HG02759 (cell line): ENCODE measurements at regions not wholly inside any gene's neighbourhood (a gene's known extent, or its start where the extent isn't known, plus 50 kb on each side); places are given as distances from the start of the nearest gene placed in this dataset.
"Not testable (repeated sequence)": the region's sequence is repeated elsewhere in the genome, so short reads cannot be mapped to it uniquely, and the experiment has no call there.

ENCODE experiments used
- ATAC-seq: cut with Tn5 transposase; IDR thresholded peaks from one replicate; pipeline ENCODE4 v1.9.1; 2021; ENCODE audit warnings: mild to moderate bottlenecking, moderate library complexity; ENCODE audit not compliant: unreplicated experiment

DNA sequence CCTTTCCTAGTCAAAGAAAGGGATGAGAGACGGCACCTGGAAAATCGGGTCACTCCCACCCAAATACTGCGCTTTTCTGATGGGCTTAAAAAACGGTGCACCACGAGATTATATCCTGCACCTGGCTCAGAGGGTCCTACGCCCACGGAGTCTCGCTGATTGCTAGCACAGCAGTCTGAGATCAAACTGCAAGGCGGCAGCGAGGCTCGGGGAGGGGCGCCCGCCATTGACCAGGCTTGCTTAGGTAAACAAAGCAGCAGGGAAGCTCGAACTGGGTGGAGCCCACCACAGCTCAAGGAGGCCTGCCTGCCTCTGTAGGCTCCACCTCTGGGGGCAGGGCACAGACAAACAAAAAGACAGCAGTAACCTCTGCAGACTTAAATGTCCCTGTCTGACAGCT, 309.9 kb downstream of the KIF20B start:
- ATAC-seq: not testable (repeated sequence)

DNA sequence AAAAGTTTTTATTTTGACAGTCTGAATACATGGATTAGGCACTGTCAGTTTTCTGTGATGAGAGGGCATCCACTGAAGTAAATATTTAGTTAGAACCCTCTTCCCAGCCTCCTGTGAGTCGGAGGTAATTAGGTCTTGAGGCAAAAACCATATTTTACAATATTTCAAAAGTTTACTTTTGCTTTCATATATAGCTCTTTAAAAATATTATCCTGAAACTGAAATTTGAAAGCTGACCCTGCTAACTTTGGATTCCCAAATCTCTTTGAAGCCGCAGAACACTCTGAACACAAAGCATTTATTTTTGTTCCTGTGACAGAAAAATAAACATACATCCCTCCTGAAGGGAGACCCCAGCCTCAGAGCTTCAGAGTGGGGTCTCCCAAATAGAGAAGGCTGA, 317.4 kb downstream of the KIF20B start:
- ATAC-seq: no peak

DNA sequence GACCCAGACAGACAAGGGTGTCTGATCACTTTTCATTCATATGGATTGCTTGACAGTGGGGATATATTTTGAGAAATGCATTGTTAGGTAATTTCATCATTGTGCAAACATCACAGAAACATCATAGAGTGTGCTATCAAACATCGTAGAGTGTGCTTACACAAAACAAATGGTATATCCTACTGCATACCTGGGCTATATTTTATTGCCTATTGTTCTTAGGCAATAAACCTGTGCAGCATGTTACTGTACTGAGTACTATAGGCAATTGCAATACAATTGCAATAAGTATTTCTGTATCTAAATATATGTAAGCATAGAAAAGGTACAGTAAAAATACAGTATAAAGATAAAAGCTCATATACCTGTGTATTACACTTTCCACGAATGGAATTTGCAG, 319.1 kb downstream of the KIF20B start:
- ATAC-seq: no peak

DNA sequence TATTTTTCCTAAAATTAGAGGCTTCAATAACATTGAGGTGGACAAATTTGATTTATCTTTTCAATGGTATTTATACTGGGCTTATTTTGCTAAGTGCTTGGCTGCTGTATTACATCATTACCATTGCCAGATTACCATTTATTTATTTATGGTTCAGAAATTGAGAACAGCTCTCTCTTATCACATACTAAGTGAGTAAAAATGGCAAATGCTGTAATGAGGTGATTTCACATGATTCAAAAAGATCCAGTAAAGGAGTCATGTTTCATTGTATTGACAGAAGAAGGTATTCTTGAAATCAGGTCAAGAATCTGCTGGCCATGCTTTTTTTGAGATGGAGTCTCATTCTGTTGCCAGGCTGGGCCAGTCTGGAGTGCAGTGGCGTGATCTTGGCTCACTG, 322.6 kb downstream of the KIF20B start:
- ATAC-seq: no peak

DNA sequence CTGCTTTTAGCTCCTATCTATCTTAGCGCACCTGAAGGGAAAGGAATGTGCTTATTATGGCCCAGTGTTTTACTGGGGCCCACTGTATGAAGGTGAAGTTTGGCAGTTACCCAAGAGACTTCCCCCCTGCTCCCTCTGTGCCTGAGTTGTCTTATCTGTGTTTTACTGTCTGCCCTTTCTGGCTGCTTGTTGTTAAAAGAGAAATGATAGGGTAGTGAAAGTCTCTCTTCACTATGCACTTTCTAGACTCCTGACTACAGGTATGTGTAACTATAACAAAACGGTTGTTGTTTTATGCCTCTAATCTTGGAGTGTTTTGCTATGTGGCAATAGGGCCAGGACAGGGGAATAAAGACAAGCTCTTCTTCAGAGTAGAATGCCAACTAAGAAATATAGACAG, 326.9 kb downstream of the KIF20B start:
- ATAC-seq: no peak

DNA sequence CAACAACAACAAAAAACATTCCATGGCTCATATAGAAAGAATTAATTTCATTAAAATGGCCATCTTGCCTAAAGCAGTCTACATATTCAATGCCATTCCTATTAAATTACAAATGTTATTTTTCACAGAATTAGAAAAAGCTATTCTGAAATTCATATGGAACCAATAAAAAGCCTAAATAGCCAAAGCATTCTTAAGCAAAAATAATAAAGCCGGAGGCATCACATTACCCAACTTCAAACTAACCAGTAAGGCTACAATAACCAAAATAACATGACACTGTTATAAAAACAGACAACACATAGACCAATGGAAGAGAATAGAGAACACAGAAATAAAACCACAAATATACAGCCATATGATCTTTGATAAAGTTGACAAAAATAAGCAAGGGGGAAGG, 330.4 kb downstream of the KIF20B start:
- ATAC-seq: no peak

DNA sequence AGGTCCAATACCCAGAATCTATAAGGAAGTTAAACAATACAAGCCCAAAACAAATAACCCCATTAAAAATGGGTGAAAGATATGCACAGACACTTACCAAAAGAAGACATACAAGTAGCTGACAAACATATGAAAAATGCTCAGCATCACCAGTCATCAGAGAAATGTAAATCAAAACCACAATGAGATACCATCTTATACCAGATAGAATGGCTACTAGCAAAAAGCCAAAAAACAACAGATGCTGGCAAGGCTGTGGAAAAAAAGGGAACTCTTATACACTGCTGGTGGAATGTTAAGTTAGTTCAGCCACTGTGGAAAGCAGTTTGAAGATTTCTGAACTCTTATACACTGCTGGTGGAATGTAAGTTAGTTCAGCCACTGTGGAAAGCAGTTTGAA, 331.1 kb downstream of the KIF20B start:
- ATAC-seq: no peak

DNA sequence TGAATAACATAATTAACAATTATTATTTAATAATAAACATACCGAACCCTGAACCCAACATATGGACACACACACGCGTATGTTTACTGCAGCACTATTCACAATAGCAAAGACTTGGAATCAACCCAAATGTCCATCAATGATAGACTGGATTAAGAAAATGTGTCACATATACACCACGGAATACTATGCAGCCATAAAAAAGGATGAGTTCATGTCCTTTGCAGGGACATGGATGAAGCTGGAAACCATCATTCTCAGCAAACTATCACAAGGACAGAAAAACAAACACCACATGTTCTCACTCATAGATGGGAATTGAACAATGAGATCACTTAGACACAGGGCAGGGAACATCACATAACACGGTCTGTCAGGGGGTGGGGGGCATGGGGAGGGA, 333.5 kb downstream of the KIF20B start:
- not testable (repeated sequence) for ATAC-seq

DNA sequence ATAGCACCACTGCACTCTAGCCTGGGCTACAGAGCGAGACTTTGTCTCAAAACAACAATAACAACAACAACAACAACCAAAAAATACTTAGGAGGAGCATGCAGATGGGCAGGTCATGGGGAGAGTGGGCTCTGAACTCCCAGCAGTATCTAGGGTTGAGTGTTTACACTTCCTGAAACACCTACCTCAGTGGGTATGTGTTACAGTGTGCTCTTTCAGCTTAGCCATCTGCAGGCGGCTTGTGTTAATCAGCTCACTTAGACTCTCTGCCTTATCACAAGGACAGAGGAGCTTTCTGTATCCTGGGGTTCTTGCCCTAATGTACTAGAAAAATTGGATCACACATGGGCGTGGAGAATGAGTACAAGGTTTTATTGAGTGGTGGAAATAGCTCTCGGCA, 340.2 kb downstream of the KIF20B start:
- no peak for ATAC-seq

DNA sequence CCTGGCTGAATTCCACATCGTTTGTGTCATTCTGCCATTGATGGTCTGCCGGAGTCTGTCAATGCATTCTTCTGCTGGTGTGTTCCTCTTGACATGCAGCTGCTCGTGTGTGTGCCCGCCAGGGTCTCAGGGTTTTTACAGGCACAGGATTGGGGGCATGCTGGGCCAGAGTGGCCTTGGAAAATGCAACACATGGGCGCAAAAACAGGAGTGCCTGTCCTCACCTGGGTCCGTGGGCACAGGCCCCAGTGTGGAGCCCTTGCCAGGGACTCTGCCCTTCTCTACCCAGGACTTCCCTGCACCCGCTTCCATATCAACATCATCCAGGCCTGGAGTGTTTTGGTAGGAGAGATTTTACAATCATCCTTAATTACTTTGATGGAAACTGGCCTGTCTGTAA, 340.7 kb downstream of the KIF20B start:
- ATAC-seq: no peak

DNA sequence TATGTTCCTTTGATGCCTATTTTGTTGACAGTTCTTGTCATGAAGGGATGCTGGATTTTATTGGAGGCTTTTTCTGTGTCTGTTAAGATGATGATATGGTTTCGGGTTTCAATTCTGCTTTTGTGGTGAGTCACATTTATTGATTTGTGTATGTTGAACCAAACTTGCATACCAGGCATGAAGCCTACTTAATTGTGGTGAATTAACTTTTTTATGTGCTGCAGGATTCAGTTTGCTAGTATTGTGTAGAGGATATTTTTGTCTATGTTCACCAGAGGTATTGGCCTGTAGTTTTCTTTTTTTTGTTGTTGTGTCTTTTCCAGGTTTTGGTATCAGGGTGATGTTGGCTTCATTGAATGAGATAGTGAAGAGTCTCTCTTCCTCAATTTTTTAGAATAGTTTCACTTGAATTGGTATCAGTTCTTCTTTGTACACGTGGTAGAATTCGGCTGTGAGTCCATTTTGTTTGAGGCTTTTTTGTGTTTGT, 345.9 kb downstream of the KIF20B start:
- ATAC-seq: peak; percentile 84

DNA sequence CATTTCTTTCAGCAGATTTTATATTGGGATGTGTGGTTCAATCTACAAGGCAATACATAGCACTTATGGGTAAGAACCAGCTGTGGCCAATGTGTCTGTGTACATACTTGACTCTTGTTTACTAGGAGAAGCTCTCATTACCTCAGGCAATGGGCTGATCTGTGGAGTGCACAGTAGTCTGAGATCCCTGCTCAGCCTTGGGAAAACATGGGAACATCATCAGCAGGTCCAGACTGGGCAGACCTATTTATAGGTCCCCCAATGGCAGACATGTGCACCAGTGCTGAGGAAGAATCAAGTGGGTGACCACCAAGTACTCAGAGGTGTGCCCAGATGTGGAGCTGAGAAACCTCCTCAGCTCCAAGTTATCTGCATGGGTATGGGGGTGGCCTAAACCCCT, 349.7 kb downstream of the KIF20B start:
- ATAC-seq: no peak

DNA sequence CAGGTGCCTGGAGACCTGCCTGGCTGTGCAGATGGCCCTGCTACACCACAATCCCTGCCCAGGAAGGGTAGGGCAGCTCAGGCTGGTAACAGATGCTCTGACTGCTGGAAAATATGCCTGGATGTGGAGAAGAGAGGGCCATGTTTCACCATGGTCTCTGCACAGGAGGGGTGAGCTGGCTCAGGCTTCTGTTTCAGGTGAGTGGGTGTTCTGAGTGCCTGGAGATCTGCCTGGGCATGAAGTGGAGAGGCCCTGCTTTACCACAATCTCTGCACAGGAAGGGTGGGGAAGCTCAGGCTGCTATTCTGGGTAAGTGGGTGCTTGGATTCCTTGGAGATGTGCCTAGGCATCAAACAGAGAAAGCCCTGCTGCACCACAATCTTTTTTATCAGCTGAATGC, 350.1 kb downstream of the KIF20B start:
- ATAC-seq: no peak

DNA sequence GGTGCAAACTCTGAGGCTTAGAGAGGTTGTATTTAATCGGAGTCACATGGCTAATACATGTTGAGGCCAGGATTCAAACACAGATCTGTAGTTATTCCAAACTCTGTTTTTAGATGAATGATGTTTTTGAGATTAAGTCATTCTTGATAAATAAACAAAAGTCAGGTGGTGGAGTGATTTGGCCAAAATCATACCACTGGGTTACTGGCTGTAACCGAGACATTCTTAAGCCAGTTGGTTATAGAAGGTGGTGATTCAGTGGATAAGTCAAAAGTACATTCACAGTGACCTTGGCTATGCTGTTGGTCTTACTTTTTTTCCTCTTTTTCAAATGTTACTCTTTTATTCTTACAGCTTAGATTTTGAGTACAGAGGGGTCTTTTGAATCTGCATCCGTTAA, 361.4 kb downstream of the KIF20B start:
- ATAC-seq: no peak

DNA sequence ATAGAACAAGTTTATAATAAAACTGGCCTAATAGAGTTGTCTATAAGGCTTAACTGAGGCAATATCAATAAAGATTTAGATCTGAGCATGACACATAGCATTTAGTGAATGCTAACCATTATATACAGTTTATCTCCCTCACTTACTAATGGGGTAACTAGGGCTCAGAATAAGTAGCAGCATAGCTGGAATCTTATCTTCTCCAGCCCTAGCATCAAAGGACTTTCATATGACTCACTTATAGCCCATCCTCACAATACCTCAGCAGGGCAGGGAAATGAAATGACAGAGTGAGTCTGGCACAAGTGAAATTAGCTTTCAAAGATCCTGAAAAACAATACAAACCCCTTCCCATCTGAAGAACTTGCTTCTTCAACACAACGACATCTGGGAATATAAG, 362.9 kb downstream of the KIF20B start:
- ATAC-seq: no peak

DNA sequence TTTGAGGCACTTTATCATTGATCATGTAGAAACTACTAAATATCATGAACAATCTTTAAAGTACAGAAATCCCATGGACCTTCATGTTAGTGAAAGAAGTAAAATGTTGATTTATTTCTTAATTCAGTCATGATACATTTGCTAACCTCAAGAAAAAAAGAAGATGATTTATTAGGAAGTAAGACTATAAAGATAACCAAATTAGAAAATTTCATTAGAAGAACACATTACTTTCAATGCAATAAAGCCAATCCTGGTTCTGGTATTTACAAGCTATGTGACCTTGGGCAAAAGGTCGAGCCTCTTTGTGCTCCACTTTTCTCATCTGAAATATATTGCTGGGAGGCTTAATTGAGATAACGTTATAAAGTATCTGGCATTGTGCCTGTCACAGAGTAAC, 365.0 kb downstream of the KIF20B start:
- ATAC-seq: no peak

DNA sequence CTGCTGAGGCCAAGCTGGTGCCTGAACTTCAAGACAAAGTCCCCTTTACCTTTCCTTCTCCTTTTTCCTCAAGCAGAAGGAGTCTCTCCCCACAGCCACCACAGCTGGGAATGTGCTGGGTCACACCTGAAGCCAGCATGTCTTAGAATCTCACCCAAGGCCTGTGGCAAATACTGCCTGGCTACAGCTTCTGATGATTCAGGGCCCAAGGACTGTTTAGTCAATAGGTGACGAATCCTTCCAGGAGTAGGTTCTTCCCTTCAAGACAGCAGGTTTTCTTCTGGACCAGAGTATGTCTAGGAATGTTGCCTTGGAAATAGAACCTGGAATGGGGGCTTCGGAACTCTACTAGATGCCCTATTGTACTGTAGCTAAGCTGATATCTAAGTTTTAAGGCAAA, 374.6 kb downstream of the KIF20B start:
- no peak for ATAC-seq

DNA sequence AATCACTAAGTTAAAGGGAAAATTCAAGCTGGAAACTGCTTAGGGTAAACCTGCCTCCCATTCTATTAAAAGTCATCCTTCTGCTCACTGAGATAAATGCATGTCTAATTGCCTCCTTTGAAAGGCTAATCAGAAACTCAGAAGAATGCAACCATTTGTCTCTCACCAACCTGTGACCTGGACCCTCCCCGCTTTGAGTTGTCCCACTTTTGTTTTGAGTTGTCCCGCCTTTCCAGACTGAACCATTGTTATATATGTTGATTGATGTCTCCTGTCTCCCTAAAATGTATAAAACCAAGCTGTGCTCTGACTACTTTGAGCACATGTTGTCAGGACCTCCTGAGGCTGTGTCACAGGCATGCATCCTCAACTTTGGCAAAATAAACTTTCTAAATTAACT, 378.4 kb downstream of the KIF20B start:
- no peak for ATAC-seq

DNA sequence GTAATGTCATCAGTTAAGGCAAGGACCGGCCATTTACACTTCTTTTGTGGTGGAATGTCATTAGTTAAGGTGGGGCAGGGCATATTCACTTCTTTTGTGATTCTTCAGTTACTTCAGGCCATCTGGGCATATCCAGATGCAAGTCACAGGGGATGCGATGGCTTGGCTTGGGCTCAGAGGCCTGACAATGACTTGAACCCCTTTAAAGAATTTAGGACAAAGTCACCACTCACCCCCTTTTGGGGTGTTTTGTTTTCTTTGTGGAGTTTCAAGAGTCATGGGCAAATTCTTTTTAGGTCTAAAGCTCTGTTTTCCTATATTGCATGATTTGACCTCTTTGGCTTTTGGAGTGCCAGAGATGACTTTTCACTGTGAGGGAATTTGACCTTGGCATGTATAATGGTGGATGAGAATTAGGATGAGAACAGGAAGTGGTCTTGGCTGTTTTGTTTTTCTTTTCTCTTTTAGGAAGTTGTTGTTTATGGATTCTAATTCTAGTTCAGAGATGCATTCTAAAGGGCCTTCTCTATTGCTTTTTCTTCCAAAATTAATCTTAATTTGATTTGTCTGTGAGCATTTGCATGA, 385.3 kb downstream of the KIF20B start:
- not testable (repeated sequence) for ATAC-seq

DNA sequence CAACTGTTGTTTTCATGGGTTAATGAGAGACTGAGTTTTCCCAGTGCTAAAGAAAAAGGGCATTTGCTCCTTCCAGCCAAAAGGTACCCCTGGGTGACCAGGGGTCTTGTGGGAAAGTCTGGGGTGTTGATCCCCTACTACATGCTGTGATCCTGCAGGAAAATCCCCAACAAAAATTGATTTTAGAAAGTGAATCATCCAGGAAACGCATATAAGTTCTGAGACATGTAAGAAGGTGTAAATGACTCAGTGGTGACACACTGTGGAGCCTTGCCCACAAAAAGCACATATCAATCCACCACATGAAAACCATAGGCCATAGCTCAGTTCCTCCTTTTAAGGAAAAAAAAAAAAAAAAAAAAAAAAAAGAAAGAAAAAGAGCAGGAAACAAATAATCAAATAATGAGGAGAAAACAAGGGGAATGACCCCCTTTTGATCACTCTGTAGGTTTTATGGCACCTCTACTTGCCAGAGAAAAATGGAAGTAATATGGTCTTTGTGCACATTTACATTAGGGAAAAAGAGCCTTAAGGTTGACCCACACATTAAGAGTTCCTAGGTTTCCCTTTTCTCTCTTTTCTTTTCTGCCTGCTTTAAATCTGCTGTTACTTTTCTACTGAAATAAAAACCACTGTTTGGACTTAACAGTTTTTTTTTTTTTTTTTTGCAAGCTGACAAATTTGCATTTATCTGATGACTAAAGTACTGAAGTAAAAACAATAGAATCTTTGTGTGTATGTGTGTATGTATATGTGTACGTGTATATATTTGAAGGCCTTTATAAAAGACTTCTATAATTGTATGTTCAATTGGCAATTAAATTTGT, 386.0 kb downstream of the KIF20B start:
- peak; percentile 95 for ATAC-seq

DNA sequence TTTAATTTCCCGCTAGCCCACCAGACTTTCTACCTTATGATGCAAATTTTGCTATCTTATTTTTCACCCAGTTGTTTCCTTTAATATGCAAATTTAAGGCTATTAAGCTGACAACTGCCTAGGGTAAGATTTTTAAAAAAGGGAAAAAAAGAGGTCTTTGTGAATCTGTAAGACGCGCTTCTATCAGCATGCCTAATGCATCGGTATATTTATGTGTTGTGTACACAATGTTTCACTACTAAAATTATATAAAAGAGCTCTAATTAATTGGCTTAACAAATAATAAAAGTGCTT, 386.6 kb downstream of the KIF20B start:
- no peak for ATAC-seq

DNA sequence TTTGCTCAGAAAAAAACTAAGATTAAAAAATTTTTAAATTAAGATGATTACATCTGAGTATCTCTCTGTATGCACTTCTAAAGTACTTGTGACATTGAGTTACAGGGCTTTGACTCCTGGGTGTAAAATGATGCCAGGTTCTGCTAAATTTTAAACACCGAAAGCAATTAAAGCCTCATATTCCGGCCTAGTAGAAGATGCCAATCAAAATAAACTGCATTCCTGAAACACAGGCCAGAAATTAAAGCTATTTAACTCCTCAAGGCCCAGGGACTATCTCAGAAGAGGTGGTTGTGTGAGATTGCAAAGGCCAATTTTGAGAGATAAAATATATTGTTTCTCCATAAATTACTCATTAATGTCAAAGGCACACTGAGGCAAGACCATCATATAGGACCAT, 388.3 kb downstream of the KIF20B start:
- no peak for ATAC-seq

DNA sequence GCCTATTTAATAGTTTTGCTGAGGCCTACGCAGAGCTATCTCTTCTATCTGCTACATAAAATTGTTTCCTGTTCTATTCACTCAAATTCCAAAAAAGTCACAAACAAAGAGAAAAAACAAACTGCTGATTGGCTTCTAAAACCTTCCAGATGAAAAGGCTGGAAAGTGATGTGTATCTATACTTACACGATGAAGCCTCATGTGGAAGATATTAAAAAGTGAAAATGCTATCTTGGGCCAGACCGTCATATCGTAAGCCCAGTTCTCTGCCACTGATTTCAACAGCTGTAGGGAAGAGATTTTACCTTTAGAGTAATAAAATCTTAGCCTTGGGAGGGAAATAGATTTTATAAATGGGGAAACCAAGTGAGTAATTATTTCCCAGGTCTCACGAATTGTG, 394.8 kb downstream of the KIF20B start:
- no peak for ATAC-seq
